ENCODE measurements at regions not wholly inside any gene's neighbourhood (a gene's known extent, or its start where the extent isn't known, plus 50 kb on each side); places are given as distances from the start of the nearest gene placed in this dataset.
"Not testable (repeated sequence)": the region's sequence is repeated elsewhere in the genome, so short reads cannot be mapped to it uniquely, and the experiment has no call there.

GRCh38 chr6:134662077-134662700, 287.7 kb downstream of the ALDH8A1 start:
- Histone ChIP-seq H3K4me2 (ENCODE audit: insufficient read depth, low read length) (no peak overlapping the region), H3K27ac (ENCODE audit: insufficient read depth, low read depth, low read length) (no peak overlapping the region), H3K4me3 (replicated peaks in 1 of 3; ENCODE audit: insufficient read depth in 1 of 3, low read depth in 1 of 3, low read length in 3 of 3) (no peak overlapping the region), H3K9me1 (replicated peaks; ENCODE audit: control insufficient read depth, extremely low read depth, insufficient read depth, low read length) (no peaks in the 10 kb centered on the region), H3K9ac (replicated peaks; ENCODE audit: extremely low read depth, insufficient read depth, low read length) (no peak overlapping the region), H2AFZ (ENCODE audit: low read depth, low read length) (no peak overlapping the region), H3K79me2 (ENCODE audit: control insufficient read depth, insufficient read depth, low read length) (no peaks in the 10 kb centered on the region), H3K4me1 (ENCODE audit: control insufficient read depth, extremely low read depth, insufficient read depth, low read length) (peaks cover 4% of the 10 kb centered on the region), H3K36me3 (ENCODE audit: control insufficient read depth in 2 of 2, extremely low read depth in 1 of 2, insufficient read depth in 2 of 2, low read length in 2 of 2) (no peaks in the 10 kb centered on the region), H3K27me3 (ENCODE audit: control insufficient read depth in 2 of 2, insufficient read depth in 2 of 2, low read length in 2 of 2) (no peaks in the 10 kb centered on the region), H4K20me1 (replicated peaks; ENCODE audit: control insufficient read depth, extremely low read depth, insufficient read depth, low read length) (no peaks in the 10 kb centered on the region), H3K9me3 (replicated peaks; ENCODE audit: control insufficient read depth, insufficient read depth, low read length) (no peaks in the 10 kb centered on the region)
- POLR2A ChIA-PET, result interaction anchor here (0.7 kb wide), 1 partner anchor 1351 kb away, joined by 5 read pairs; no protein-coding TSS in a partner anchor
- intact Hi-C loops (cut with micrococcal nuclease) (no loop called here), dilution Hi-C loops (cut with MboI; ENCODE audit: extremely low pct_ligation_motif_present, low sequenced_read_pairs) (no loop called here)
- no peak for DNase-seq (ENCODE audit: low read depth, low spot score)
- CTCF ChIA-PET, result no interaction called here
- FAIRE-seq, result no peak
- TF ChIP-seq CTCF (IDR thresholded peaks at IDR 0.05; ENCODE audit: extremely low read depth in 1 of 2, insufficient read depth in 1 of 2, low read depth in 1 of 2, low read length in 2 of 2), result no peak
- BruUV-seq (replicated peaks), result no TSS peak

- FAIRE-seq; H2AFZ ChIP-seq (ENCODE audit: low read depth, low read length); H3K4me1 ChIP-seq (ENCODE audit: control insufficient read depth, extremely low read depth, insufficient read depth, low read length); H3K27me3 ChIP-seq (ENCODE audit: control insufficient read depth in 2 of 2, insufficient read depth in 2 of 2, low read length in 2 of 2); BruUV-seq (replicated peaks); H3K9me1 ChIP-seq (replicated peaks; ENCODE audit: control insufficient read depth, extremely low read depth, insufficient read depth, low read length); dilution Hi-C loops (cut with MboI; ENCODE audit: extremely low pct_ligation_motif_present, low sequenced_read_pairs); POLR2A ChIA-PET; H3K4me3 ChIP-seq (replicated peaks in 1 of 3; ENCODE audit: insufficient read depth in 1 of 3, low read depth in 1 of 3, low read length in 3 of 3); H3K9ac ChIP-seq (replicated peaks; ENCODE audit: extremely low read depth, insufficient read depth, low read length); H3K36me3 ChIP-seq (ENCODE audit: control insufficient read depth in 2 of 2, extremely low read depth in 1 of 2, insufficient read depth in 2 of 2, low read length in 2 of 2); CTCF ChIA-PET; H3K9me3 ChIP-seq (replicated peaks; ENCODE audit: control insufficient read depth, insufficient read depth, low read length); DNase-seq (ENCODE audit: low read depth, low spot score); H3K27ac ChIP-seq (ENCODE audit: insufficient read depth, low read depth, low read length); H3K79me2 ChIP-seq (ENCODE audit: control insufficient read depth, insufficient read depth, low read length); H3K4me2 ChIP-seq (ENCODE audit: insufficient read depth, low read length); H4K20me1 ChIP-seq (replicated peaks; ENCODE audit: control insufficient read depth, extremely low read depth, insufficient read depth, low read length): not testable (repeated sequence)
- intact Hi-C loops (cut with micrococcal nuclease), result loop anchor here (5.0 kb wide), 2 partner anchors 162 to 767 kb away; no protein-coding TSS in a partner anchor
Observed at GRCh38 chr6:134659885-134660284, 290.0 kb downstream of the ALDH8A1 start.

All from endothelial cell of umbilical vein (primary cell).